Muscle of leg (tissue), 3 donors: ENCODE measurements at regions not wholly inside any gene's neighbourhood (a gene's known extent, or its start where the extent isn't known, plus 50 kb on each side); places are given as distances from the start of the nearest gene placed in this dataset.
A peak's percentile ranks its signal among the peaks of the same experiment; 100 is the strongest.

Experiments
- DNase-seq: peaks from one replicate; pipeline ENCODE4 v3.0.0; 2013
- H3K27ac ChIP-seq: one replicate; pipeline ENCODE4 v1.5.1; 2013; ENCODE audit warnings: mild to moderate bottlenecking, low read length, control low read depth
- H3K27me3 ChIP-seq: one replicate; pipeline ENCODE4 v1.6.1; 2013; ENCODE audit warnings: low read length; ENCODE audit not compliant: control insufficient read depth, insufficient read depth
- H3K36me3 ChIP-seq: one replicate; pipeline ENCODE4 v1.6.1; 2013; ENCODE audit warnings: low read length; ENCODE audit not compliant: control insufficient read depth, insufficient read depth
- H3K4me1 ChIP-seq: one replicate; pipeline ENCODE4 v1.6.1; 2013; ENCODE audit warnings: low read length; ENCODE audit not compliant: control insufficient read depth, insufficient read depth
- H3K4me3 ChIP-seq: one replicate; pipeline ENCODE4 v1.5.1; 2013; ENCODE audit warnings: low read length, control low read depth
- H3K9me3 ChIP-seq: replicated peaks from 2 replicates; pipeline ENCODE4 v1.6.1; 2013; ENCODE audit warnings: low read depth, low read length; ENCODE audit not compliant: control insufficient read depth
- WGBS: methylation state at CpG from one replicate; pipeline ENCODE4 v1.1.5; 2013; ENCODE audit warnings: missing lambda C conversion rate; ENCODE audit not compliant: insufficient coverage; 5-methylcytosine and 5-hydroxymethylcytosine counted together

GRCh38 chrX:95029571-95029970, 1355.6 kb downstream of the FAM133A start:
- Histone ChIP-seq H3K36me3 (no peaks in the 10 kb centered on the region), H3K4me1 (no peaks in the 10 kb centered on the region), H3K4me3 (no peak overlapping the region), H3K27me3 (no peaks in the 10 kb centered on the region), H3K27ac (no peak overlapping the region), H3K9me3 (no peaks in the 10 kb centered on the region)
- DNase-seq, result no peak
- WGBS, result no CpG with 5 or more reads among the region's 3 CpGs

GRCh38 chrX:95040104-95040503, 1366.1 kb downstream of the FAM133A start:
- no peaks in the 10 kb centered on the region for H3K4me1 ChIP-seq
- no peak overlapping the region for H3K4me3 ChIP-seq
- H3K36me3 ChIP-seq, result no peaks in the 10 kb centered on the region
- H3K9me3 ChIP-seq, result peaks cover 5% of the 10 kb centered on the region
- WGBS, result no CpG with 5 or more reads among the region's 1 CpG
- DNase-seq, result no peak
- H3K27me3 ChIP-seq, result peaks cover 5% of the 10 kb centered on the region
- H3K27ac ChIP-seq, result no peak overlapping the region

- DNase-seq, result no peak
- no peaks in the 10 kb centered on the region for H3K36me3 ChIP-seq
- H3K4me1 ChIP-seq, result no peaks in the 10 kb centered on the region
- H3K27me3 ChIP-seq, result peaks cover 10% of the 10 kb centered on the region
- no CpG with 5 or more reads among the region's 4 CpGs for WGBS
- H3K9me3 ChIP-seq, result peaks cover 3% of the 10 kb centered on the region
- no peak overlapping the region for H3K27ac ChIP-seq
- no peak overlapping the region for H3K4me3 ChIP-seq
Measured at GRCh38 chrX:95044331-95044730, 1370.3 kb downstream of the FAM133A start.

- Histone ChIP-seq H3K27me3 (no peaks in the 10 kb centered on the region), H3K4me1 (no peaks in the 10 kb centered on the region), H3K9me3 (no peaks in the 10 kb centered on the region), H3K36me3 (no peaks in the 10 kb centered on the region), H3K27ac (no peak overlapping the region), H3K4me3 (no peak overlapping the region)
- WGBS, result 100% methylated on average over 1 of the region's 2 CpGs
- DNase-seq, result no peak
Measured at GRCh38 chrX:95055991-95056390, 1382.0 kb downstream of the FAM133A start.

GRCh38 chrX:95056901-95057300, 1382.9 kb downstream of the FAM133A start:
- Histone ChIP-seq H3K27me3 (no peaks in the 10 kb centered on the region), H3K4me3 (no peak overlapping the region), H3K9me3 (no peaks in the 10 kb centered on the region), H3K27ac (no peak overlapping the region), H3K4me1 (no peaks in the 10 kb centered on the region), H3K36me3 (no peaks in the 10 kb centered on the region)
- no peak for DNase-seq
- WGBS, result 60% methylated on average over 2 of the region's 4 CpGs

- Histone ChIP-seq H3K27ac (no peak overlapping the region), H3K36me3 (no peaks in the 10 kb centered on the region), H3K27me3 (no peaks in the 10 kb centered on the region), H3K4me1 (no peaks in the 10 kb centered on the region), H3K4me3 (no peak overlapping the region), H3K9me3 (no peaks in the 10 kb centered on the region)
- DNase-seq, result peak; percentile 49
- no CpG with 5 or more reads among the region's 2 CpGs for WGBS
Measured at GRCh38 chrX:95057341-95057740, 1383.3 kb downstream of the FAM133A start.

- no peak overlapping the region for H3K27ac ChIP-seq
- DNase-seq, result no peak
- no peak overlapping the region for H3K4me3 ChIP-seq
- no peaks in the 10 kb centered on the region for H3K27me3 ChIP-seq
- WGBS, result no CpG with 5 or more reads among the region's 1 CpG
- H3K4me1 ChIP-seq, result no peaks in the 10 kb centered on the region
- no peaks in the 10 kb centered on the region for H3K36me3 ChIP-seq
- no peaks in the 10 kb centered on the region for H3K9me3 ChIP-seq
Measured at GRCh38 chrX:95058815-95059214, 1384.8 kb downstream of the FAM133A start.

GRCh38 chrX:95059909-95060308, 1385.9 kb downstream of the FAM133A start:
- H3K27ac ChIP-seq, result no peak overlapping the region
- no peaks in the 10 kb centered on the region for H3K4me1 ChIP-seq
- no peaks in the 10 kb centered on the region for H3K9me3 ChIP-seq
- no peak for DNase-seq
- no peak overlapping the region for H3K4me3 ChIP-seq
- WGBS, result no CpG with 5 or more reads among the region's 2 CpGs
- no peaks in the 10 kb centered on the region for H3K36me3 ChIP-seq
- H3K27me3 ChIP-seq, result no peaks in the 10 kb centered on the region

GRCh38 chrX:95063554-95063953, 1389.5 kb downstream of the FAM133A start:
- H3K9me3 ChIP-seq, result no peaks in the 10 kb centered on the region
- no peak for DNase-seq
- H3K27ac ChIP-seq, result no peak overlapping the region
- no peaks in the 10 kb centered on the region for H3K4me1 ChIP-seq
- H3K27me3 ChIP-seq, result peaks cover 4% of the 10 kb centered on the region
- H3K36me3 ChIP-seq, result no peaks in the 10 kb centered on the region
- no peak overlapping the region for H3K4me3 ChIP-seq

GRCh38 chrX:95065151-95065550, 1391.1 kb downstream of the FAM133A start:
- Histone ChIP-seq H3K27ac (no peak overlapping the region), H3K9me3 (no peaks in the 10 kb centered on the region), H3K4me3 (no peak overlapping the region), H3K4me1 (no peaks in the 10 kb centered on the region), H3K27me3 (peaks cover 9% of the 10 kb centered on the region), H3K36me3 (no peaks in the 10 kb centered on the region)
- no peak for DNase-seq
- no CpG with 5 or more reads among the region's 1 CpG for WGBS

GRCh38 chrX:95071052-95071451, 1397.0 kb downstream of the FAM133A start:
- Histone ChIP-seq H3K4me3 (no peak overlapping the region), H3K9me3 (no peaks in the 10 kb centered on the region), H3K27me3 (peaks cover 21% of the 10 kb centered on the region), H3K4me1 (no peaks in the 10 kb centered on the region), H3K27ac (no peak overlapping the region), H3K36me3 (no peaks in the 10 kb centered on the region)
- DNase-seq, result no peak
- no CpG with 5 or more reads among the region's 1 CpG for WGBS
